Brain microvascular endothelial cell (primary cell): ENCODE measurements at regions not wholly inside any gene's neighbourhood (a gene's known extent, or its start where the extent isn't known, plus 50 kb on each side); places are given as distances from the start of the nearest gene placed in this dataset.

Source experiments
- DNase-seq: peaks from one replicate; pipeline ENCODE4 v3.0.0-alpha.2; 2020
- H3K27ac ChIP-seq: fragments of 250-450 bp; sonication (Bioruptor Pico); 2 replicates; pipeline ENCODE4 v1.5.1; 2020; ENCODE audit warnings: mild to moderate bottlenecking, moderate library complexity
- H3K27me3 ChIP-seq: fragments of 250-450 bp; sonication (Bioruptor Pico); replicated peaks from 2 replicates; pipeline ENCODE4 v1.5.1; 2020; ENCODE audit warnings: mild to moderate bottlenecking
- H3K36me3 ChIP-seq: fragments of 250-450 bp; sonication (Bioruptor Pico); replicated peaks from 2 replicates; pipeline ENCODE4 v1.5.1; 2020; ENCODE audit warnings: mild to moderate bottlenecking
- H3K4me3 ChIP-seq: 2 replicates; pipeline ENCODE4 v1.5.1; 2011; ENCODE audit warnings: low read depth, mild to moderate bottlenecking, control low read depth, low read length, moderate library complexity
- CTCF ChIP-seq: IDR thresholded peaks from 2 replicates; pipeline ENCODE4 v1.5.1; 2011; ENCODE audit warnings: low read depth, mild to moderate bottlenecking, moderate library complexity, low read length, control low read depth, inconsistent platforms; ENCODE audit errors: missing control alignments
- in situ Hi-C: cut with HindIII; loops from 2 replicates; pipeline ENCODE4 v1.10.0; 2017; ENCODE audit warnings: low sequenced_read_pairs, low pct_ligation_motif_present

- no peak for DNase-seq
- Histone ChIP-seq H3K27ac (no peak overlapping the region), H3K4me3 (no peak overlapping the region), H3K27me3 (no peaks in the 10 kb centered on the region), H3K36me3 (no peaks in the 10 kb centered on the region)
- TF ChIP-seq CTCF: no peak
- in situ Hi-C loops: no loop called here
Observed at GRCh38 chr10:83582407-83583095, 556.8 kb upstream of the GHITM start.

- no peak overlapping the region for H3K27ac ChIP-seq
- TF ChIP-seq CTCF: no peak
Observed at GRCh38 chr10:83585686-83586085, 553.6 kb upstream of the GHITM start.

GRCh38 chr10:83592337-83592935 is 546.9 kb upstream of the GHITM start:
- H3K27me3 ChIP-seq: no peaks in the 10 kb centered on the region
- no peak for DNase-seq

More at GRCh38 chr10:83585686-83586085, 553.6 kb upstream of the GHITM start:
- Histone ChIP-seq H3K4me3 (no peak overlapping the region), H3K27me3 (no peaks in the 10 kb centered on the region), H3K36me3 (no peaks in the 10 kb centered on the region)
- DNase-seq: no peak
- in situ Hi-C loops: no loop called here

GRCh38 chr10:83603708-83604107 is 535.6 kb upstream of the GHITM start:
- DNase-seq: peak; percentile 2
- Histone ChIP-seq H3K36me3 (no peaks in the 10 kb centered on the region), H3K27ac (no peak overlapping the region), H3K4me3 (no peak overlapping the region), H3K27me3 (no peaks in the 10 kb centered on the region)
- no peak for TF ChIP-seq CTCF
- in situ Hi-C loops: no loop called here

More at GRCh38 chr10:83592337-83592935, 546.9 kb upstream of the GHITM start:
- Histone ChIP-seq H3K27ac (no peak overlapping the region), H3K4me3 (no peak overlapping the region), H3K36me3 (no peaks in the 10 kb centered on the region)
- TF ChIP-seq CTCF: no peak
- in situ Hi-C loops: no loop called here

- no peaks in the 10 kb centered on the region for H3K36me3 ChIP-seq
- no peak for TF ChIP-seq CTCF
- H3K27ac ChIP-seq: no peak overlapping the region
- no peak for DNase-seq
- in situ Hi-C loops: no loop called here
- no peaks in the 10 kb centered on the region for H3K27me3 ChIP-seq
- no peak overlapping the region for H3K4me3 ChIP-seq
Observed at GRCh38 chr10:83605783-83606630, 533.3 kb upstream of the GHITM start.
